ENCODE measurements at regions not wholly inside any gene's neighbourhood (a gene's known extent, or its start where the extent isn't known, plus 50 kb on each side); places are given as distances from the start of the nearest gene placed in this dataset.

DNA sequence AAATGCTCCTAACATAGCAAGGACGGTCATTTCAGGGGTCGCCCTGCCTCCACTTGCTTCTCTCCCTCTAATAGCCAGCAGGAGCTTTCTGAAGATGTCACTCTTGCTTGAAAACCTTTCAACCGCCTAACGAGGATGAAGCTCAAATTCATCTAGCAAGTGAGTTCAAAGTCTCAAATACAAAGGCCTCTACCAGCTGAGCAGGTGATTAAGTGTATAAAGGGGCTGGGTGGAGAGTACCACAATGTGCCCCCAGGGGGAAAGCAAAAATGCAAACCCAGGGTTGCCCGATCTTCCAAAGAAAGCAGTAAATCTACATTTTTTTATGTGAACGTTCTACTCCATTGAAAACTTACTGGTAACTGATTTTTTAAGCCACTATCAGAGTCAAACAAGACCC is 50.4 kb upstream of the GRIP2 start:
- 74% methylated on average over 6 of the region's 6 CpGs; no CpG with 5 or more reads in 1 of the 2 experiments for WGBS, 2 experiments (ENCODE audit: extremely low coverage in 1 of 2, insufficient coverage in 1 of 2, insufficient read length in 1 of 2, insufficient replicate concordance in 2 of 2, low coverage in 1 of 2, low lambda C conversion rate in 2 of 2, missing lambda C conversion rate in 1 of 2)
- H3K9ac ChIP-seq (replicated peaks in 1 of 4; ENCODE audit: extremely low read depth in 1 of 4, low read depth in 3 of 4, low read length in 3 of 4) = no peak overlapping the region
- H4K20me1 ChIP-seq (replicated peaks in 1 of 2; ENCODE audit: control insufficient read depth in 1 of 2, insufficient read depth in 2 of 2, low read length in 2 of 2) = peaks cover 2 to 3% of the 10 kb centered on the region in 2 experiments

More for the DNA sequence above, 50.4 kb upstream of the GRIP2 start:
- no peak overlapping the region for H2BK15ac ChIP-seq (ENCODE audit: low read length)
- H3K27ac ChIP-seq (ENCODE audit: low read depth, low read length) = no peak overlapping the region
- H3K56ac ChIP-seq (replicated peaks; ENCODE audit: insufficient read length, low read depth, low read length) = no peak overlapping the region
- no peak overlapping the region for H2BK120ac ChIP-seq (replicated peaks; ENCODE audit: low read depth, low read length)
- FAIRE-seq = no peak
- no peak overlapping the region for H3K4ac ChIP-seq (replicated peaks; ENCODE audit: insufficient read length, low read depth, low read length)
- no peaks in the 10 kb centered on the region for H3K9me3 ChIP-seq (ENCODE audit: insufficient read depth in 2 of 2, low read depth in 1 of 2, low read length in 1 of 2)
- no peak overlapping the region for H2AFZ ChIP-seq (ENCODE audit: low read length)
- no peak for DNase-seq (ENCODE audit: low read depth in 1 of 2, low spot score in 2 of 2)
- no peak overlapping the region for H4K8ac ChIP-seq (ENCODE audit: extremely low read depth, insufficient read depth, low read length)
- no peaks in the 10 kb centered on the region for H3K23me2 ChIP-seq (ENCODE audit: low read depth, low read length)
- no peak overlapping the region for H2BK5ac ChIP-seq (ENCODE audit: low read depth, low read length)
- TF ChIP-seq CHD2 (IDR thresholded peaks at IDR 0.05; ENCODE audit: low read length) (no peak), TCF12 (IDR thresholded peaks at IDR 0.05; ENCODE audit: low read depth, low read length) (no peak), JUND (IDR thresholded peaks at IDR 0.05; ENCODE audit: low read length) (no peak), SP1 (IDR thresholded peaks at IDR 0.05; ENCODE audit: low read depth, low read length) (no peak)
- no peaks in the 10 kb centered on the region for H3K79me1 ChIP-seq (ENCODE audit: low read depth, low read length)
- no peak overlapping the region for H3K4me2 ChIP-seq (ENCODE audit: insufficient read depth in 1 of 2, low read depth in 2 of 2, low read length in 2 of 2)
- H2BK20ac ChIP-seq (ENCODE audit: low read length) = no peak overlapping the region
- H3K4me1 ChIP-seq (replicated peaks in 1 of 4; ENCODE audit: control insufficient read depth in 3 of 4, insufficient read depth in 4 of 4, low read length in 3 of 4) = peaks cover 0 to 2% (median 0%) of the 10 kb centered on the region in 4 experiments; a peak in 2 of 7 replicates
- no peaks in the 10 kb centered on the region for H3K79me2 ChIP-seq (ENCODE audit: control insufficient read depth in 1 of 2, insufficient read depth in 2 of 2, low read length in 2 of 2)
- H3K4me3 ChIP-seq (ENCODE audit: extremely low read depth in 1 of 4, insufficient read depth in 2 of 4, low read depth in 3 of 4, low read length in 4 of 4) = no peak overlapping the region
- H2AK5ac ChIP-seq (ENCODE audit: low read depth, low read length) = no peak overlapping the region
- ChIA-PET POLR2A (ENCODE audit: partially characterized antibody) (no interaction called here), CTCF (ENCODE audit: partially characterized antibody) (interaction anchor here (0.8 to 3.5 kb wide), 6 partner anchors 11 to 162 kb away, joined by 3 to 14 read pairs (median 6); no protein-coding TSS in a partner anchor)
- H3K27me3 ChIP-seq (replicated peaks in 1 of 4; ENCODE audit: control insufficient read depth in 3 of 4, extremely low read depth in 1 of 4, insufficient read depth in 3 of 4, low read length in 3 of 4) = no peaks in the 10 kb centered on the region
- H4K5ac ChIP-seq (ENCODE audit: insufficient read length, low read depth, low read length) = no peak overlapping the region
- no peak overlapping the region for H4K91ac ChIP-seq (replicated peaks; ENCODE audit: insufficient read length, low read length)
- H3K14ac ChIP-seq (ENCODE audit: insufficient read length) = no peak overlapping the region
- H2BK12ac ChIP-seq (ENCODE audit: low read depth, low read length) = no peak overlapping the region
- no peaks in the 10 kb centered on the region for H3K36me3 ChIP-seq (ENCODE audit: control insufficient read depth in 2 of 4, insufficient read depth in 4 of 4, low read length in 3 of 4)
- H3K18ac ChIP-seq (ENCODE audit: extremely low read depth, low read length) = no peak overlapping the region
- H3K23ac ChIP-seq (ENCODE audit: insufficient read length) = no peak overlapping the region

All from H1 (cell line).